NCI-H1092 (cell line): ENCODE measurements at regions not wholly inside any gene's neighbourhood (a gene's known extent, or its start where the extent isn't known, plus 50 kb on each side); places are given as distances from the start of the nearest gene placed in this dataset.
"Not testable (repeated sequence)": the region's sequence is repeated elsewhere in the genome, so short reads cannot be mapped to it uniquely, and the experiment has no call there.

Source experiments
- DNase-seq: peaks from one replicate; lab custom pipeline; 2025; lab: John Stamatoyannopoulos, UW

GRCh38 chr12:123061441-123062205 is 81.1 kb downstream of the ARL6IP4 start:
- no peak for DNase-seq

- DNase-seq: no peak
Measured at GRCh38 chr12:123059500-123059899, 79.0 kb downstream of the ARL6IP4 start.

DNA sequence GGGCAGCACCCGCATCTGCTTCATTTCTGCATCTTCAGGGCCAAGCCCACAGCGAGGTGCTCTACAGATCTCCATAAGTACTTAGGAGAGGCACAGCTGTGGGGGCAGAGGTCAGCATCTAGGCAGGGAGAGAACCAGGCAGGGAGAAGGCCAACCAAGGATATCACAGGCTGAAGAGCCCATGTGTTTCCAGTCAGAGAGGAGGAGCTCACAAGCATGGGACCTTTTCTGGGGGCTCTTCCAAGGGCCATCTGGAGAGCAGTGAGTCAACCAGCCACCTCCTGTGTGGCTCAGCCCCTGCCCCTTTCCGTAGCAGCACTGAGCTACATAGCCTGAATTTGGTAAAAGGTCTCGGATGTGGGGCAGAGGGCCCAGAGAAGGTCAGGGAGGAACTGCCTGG is 78.5 kb downstream of the ARL6IP4 start:
- DNase-seq: no peak

DNA sequence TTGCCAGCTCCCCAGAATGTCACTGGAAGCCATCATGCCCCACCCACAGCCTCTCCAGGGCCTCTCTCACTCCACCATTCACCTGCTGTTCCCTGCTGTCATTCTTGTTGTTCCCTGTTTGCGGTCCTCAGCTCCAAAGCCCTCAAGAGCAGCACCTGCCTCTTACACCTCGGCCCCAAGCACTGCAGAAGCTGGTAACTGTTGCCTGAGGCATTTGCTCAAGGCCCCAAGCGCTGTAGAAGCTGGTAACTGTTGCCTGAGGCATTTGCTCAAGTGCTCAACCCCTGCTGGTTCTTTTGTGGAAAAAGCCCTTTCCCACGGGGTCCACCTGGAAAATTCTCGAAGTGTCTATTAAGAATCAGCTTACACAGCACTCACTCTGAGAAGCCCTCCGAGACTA is 78.0 kb downstream of the ARL6IP4 start:
- peak; percentile 50 for DNase-seq

GRCh38 chr12:123057513-123058265 is 77.2 kb downstream of the ARL6IP4 start:
- DNase-seq: peak; percentile 30

- no peak for DNase-seq
Measured at GRCh38 chr12:123056709-123057108, 76.2 kb downstream of the ARL6IP4 start.

DNA sequence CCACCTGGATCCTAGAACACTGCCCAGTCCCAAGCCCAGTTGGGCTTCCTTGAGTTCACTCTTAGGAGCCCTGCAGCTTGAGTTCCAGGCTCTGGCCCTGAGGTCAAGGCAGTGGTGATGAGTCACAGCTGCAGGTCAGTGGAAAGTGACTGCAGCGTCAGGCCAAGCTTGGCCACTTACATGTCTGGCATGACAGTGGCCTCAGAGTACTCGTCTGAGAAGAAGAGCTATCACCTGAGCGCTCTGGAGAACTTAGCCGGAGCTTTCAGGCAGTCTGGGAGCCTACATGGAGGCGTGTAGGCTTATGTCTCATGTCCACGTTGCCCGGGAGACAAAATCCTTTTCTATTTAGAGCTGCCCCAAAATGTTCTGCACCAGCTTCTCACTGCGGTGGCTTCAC is 75.6 kb downstream of the ARL6IP4 start:
- DNase-seq: no peak

DNA sequence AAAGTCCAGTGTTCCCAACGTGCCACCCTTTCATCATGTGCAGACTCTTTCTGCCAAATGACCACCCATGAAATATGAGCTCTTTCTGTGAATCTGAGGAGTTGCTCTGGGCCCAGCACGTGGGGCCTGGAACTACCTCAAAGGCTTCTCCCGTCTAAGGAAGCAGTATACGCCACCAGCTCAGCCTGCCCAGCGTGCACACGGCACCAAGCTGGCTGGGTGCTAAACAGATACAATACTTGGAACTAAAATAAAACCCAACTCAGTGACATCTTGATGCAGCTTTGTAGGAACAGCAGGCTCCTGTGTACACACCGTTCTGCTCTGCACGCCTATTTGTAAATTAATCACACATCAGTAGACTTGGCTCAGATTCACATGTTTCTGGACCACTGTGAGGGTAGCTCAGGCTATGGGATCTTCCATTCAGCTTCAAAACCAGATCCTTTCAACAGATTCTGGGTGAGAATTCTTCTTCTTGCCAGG is 74.8 kb downstream of the ARL6IP4 start:
- peak; percentile 25 for DNase-seq

DNA sequence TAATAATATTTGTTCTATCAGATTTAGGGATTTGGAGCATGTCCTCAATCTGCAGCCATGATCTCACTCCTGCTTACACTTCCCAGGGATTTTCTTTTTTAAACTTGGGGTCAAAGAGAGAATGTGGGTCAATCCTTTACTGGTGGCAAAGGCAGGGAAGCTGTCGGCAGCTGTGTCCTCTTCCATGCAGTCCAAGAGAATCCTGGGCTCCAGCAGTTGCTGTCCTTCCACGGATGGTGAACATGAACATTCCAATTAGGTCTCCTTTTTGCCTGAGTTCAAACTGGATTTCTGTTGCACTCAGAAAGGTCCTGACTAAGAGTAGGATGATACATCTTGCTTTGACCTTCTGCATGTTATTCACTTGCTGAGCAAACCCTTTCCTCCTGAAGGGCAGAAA is 73.9 kb downstream of the ARL6IP4 start:
- no peak for DNase-seq

- DNase-seq: no peak
Measured at GRCh38 chr12:123051556-123051955, 71.1 kb downstream of the ARL6IP4 start.

DNA sequence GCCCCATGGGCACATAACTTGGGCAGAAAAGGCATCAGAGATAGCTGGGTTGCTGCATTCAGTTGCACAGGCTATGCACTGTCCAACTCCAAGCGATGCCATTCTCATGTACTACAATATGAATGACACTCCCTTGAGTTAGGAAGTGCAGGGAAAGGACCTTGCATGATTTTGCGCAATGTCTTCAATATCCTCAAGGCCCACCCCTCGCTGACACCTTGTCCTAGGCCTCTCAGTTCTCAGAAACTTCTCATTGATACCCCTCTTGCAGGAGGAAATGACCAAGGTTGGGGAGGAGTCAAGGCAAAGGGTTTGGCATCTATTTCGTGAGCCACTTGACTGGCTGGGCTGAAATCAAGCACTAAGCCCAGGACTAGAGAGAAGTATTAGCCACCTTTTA is 70.4 kb downstream of the ARL6IP4 start:
- DNase-seq: no peak

DNA sequence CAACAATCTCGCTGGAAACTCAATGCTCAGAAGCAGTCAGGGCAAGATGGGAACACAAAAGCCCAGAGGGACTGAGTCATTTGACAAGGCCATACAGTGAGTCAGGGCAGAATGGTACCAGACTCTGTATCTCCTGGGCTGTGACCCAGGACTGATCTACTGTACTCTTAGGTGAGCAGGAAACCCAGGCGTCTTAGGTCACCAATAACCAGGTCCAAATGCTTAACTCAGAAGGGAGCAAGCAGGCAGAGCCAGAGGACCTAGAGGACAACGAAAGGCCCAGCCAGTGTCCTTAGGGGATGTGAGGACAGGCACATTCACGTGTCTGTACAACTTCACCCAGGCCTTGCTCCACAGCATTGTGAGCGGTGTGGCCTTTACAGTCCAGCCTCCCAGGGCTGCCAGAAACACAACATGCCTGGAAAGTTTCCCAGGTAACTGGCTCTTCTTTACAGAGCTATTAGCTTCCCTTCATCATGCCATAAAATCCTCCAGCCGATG is 69.9 kb downstream of the ARL6IP4 start:
- no peak for DNase-seq

GRCh38 chr12:123049398-123050240 is 69.1 kb downstream of the ARL6IP4 start:
- no peak for DNase-seq

GRCh38 chr12:123047892-123048291 is 67.4 kb downstream of the ARL6IP4 start:
- not testable (repeated sequence) for DNase-seq

DNA sequence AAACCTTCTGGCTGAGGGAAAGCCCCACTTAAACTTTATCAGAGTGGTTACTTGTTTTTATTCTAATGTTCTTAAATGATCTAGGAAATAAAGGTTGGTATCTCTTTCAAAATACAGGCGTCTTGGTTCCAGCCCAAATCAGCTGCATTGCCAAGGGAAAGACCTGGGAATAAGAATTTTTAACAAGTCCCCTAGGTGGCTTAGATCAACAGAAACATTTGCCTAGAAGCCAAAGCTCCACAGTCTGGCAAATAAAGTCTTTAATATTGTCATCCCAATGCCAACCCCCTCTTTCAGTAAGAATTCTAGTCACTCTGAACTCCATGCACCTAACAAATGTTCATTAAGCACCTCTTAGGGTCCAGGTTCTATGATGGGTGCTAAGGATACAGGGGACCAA is 66.8 kb downstream of the ARL6IP4 start:
- DNase-seq: no peak

DNA sequence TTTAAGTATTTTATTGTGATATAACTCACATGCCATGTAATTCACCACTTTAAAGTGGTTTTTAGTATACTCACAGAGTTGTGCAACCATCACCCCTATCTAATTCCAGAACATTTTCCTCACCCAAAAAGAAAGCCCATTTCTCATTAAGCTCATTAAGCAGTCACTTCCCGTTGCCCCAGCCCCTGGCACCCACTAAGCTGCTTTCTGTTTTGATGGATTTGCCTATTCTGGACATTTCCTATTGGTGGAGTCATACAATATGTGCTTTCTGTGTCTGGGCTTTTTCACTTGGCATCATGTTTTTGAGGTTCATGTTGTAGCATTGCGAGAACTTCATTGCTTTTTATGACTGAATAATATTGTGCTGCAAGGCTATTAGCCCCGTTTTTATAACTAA is 66.0 kb downstream of the ARL6IP4 start:
- DNase-seq: no peak

DNA sequence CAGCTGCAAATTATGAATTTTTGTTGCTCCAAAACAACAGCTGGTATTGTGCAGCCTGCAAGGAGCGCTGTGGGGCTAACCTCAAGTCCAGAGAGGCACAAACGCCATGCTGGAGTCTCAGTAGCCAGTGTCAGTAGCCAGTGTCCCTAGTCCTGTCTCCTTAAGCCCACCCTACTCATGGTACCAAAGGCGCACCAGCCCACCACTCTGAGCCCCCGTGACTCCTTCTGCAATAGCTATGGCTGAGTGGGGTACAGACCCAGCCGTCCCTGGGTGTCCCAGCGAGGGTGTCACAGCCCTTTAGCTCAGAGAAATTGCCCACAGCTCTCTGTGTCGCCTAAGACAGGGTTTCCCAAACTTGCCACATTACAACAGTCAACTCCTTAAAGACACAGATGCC is 65.2 kb downstream of the ARL6IP4 start:
- no peak for DNase-seq

GRCh38 chr12:123044351-123044750 is 63.9 kb downstream of the ARL6IP4 start:
- DNase-seq: no peak

DNA sequence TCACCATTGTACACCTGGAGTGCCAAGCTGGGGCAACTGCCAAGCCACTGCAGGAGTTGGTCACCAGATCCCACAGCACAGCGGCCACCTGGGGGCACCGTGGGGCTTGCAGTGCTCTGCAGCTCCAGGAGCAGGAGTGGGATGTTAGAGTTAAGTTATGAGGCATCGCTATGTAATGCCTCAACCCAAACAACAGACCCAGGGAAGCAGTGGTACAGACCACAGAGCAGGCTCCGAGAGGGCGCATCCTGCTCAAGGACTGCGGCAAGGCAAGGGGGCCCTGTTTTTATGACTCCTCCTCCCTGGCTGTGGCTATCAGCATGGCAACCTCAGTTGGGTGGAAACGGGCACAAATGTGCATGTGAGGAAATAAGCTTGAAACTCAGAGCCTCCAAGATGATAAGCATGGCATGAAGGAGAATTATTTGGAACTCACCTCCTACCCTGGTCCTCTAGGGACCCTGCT is 63.1 kb downstream of the ARL6IP4 start:
- DNase-seq: peak; percentile 32

DNA sequence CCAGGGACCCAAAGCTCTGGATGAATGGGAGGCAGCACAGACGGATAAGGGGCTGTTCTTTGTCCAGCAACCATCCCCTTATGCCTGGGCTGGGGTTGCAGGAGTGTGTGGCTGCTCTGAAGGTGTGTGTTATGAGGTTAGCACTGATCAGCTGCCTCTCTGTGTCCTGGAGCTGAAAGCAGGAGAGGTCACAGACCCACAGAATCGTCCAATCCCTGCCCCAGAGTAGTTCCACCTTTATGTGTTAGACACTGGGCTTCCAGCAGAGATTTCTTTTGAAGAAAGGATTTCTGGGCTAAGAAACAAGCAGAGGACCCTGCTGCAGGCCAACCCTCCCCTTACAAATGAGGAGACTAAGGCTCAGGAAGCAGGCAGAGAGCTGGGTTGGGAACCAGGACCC is 62.4 kb downstream of the ARL6IP4 start:
- no peak for DNase-seq

GRCh38 chr12:123041811-123042655 is 61.6 kb downstream of the ARL6IP4 start:
- no peak for DNase-seq
